Activated naive CD8-positive, alpha-beta T cell treated with anti-CD3 and anti-CD28 coated beads for 36 hours (primary cell): ENCODE measurements at regions not wholly inside any gene's neighbourhood (a gene's known extent, or its start where the extent isn't known, plus 50 kb on each side); places are given as distances from the start of the nearest gene placed in this dataset.

Source experiments
- DNase-seq: peaks from one replicate; pipeline ENCODE4 v3.0.0; 2021
- H3K27ac Mint-ChIP-seq: one replicate; pipeline ENCODE4 v1.8.0; 2022; ENCODE audit warnings: mild to moderate bottlenecking, moderate library complexity, mixed read lengths
- H3K27me3 Mint-ChIP-seq: one replicate; pipeline ENCODE4 v1.8.0; 2022; ENCODE audit warnings: mild to moderate bottlenecking, mixed read lengths
- H3K36me3 Mint-ChIP-seq: one replicate; pipeline ENCODE4 v1.8.0; 2021; ENCODE audit warnings: mild to moderate bottlenecking, mixed read lengths
- H3K4me1 Mint-ChIP-seq: one replicate; pipeline ENCODE4 v1.8.0; 2021; ENCODE audit warnings: mixed read lengths
- H3K4me3 Mint-ChIP-seq: one replicate; pipeline ENCODE4 v1.8.0; 2022; ENCODE audit warnings: mild to moderate bottlenecking, moderate library complexity, mixed read lengths
- H3K9me3 Mint-ChIP-seq: one replicate; pipeline ENCODE4 v1.8.0; 2022; ENCODE audit warnings: mixed read lengths

DNA sequence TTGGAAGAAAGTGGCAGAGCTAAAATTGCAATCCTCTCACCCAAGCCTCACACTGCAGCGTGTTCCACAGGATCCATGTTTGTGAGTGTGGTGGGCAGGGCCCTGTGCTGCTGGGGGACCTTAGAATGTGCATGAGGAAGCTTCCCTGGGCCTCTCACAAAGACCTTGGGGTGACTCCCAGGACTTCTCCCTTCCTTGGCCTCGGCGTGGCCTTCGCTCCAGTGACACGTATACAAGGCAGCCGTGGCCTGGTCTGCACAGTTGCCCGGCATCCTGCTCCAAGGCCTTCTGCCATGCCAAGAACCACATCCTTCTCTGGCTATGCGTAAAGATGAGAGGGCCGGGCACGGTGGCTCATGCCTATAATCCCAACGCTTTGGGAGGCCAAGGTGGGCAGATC, 196.4 kb downstream of the UACA start:
- Mint-ChIP-seq H3K27me3 (no peaks in the 10 kb centered on the region), H3K9me3 (no peaks in the 10 kb centered on the region), H3K4me1 (peaks cover 13% of the 10 kb centered on the region), H3K36me3 (no peaks in the 10 kb centered on the region), H3K4me3 (no peak overlapping the region), H3K27ac (no peak overlapping the region)
- DNase-seq: no peak

DNA sequence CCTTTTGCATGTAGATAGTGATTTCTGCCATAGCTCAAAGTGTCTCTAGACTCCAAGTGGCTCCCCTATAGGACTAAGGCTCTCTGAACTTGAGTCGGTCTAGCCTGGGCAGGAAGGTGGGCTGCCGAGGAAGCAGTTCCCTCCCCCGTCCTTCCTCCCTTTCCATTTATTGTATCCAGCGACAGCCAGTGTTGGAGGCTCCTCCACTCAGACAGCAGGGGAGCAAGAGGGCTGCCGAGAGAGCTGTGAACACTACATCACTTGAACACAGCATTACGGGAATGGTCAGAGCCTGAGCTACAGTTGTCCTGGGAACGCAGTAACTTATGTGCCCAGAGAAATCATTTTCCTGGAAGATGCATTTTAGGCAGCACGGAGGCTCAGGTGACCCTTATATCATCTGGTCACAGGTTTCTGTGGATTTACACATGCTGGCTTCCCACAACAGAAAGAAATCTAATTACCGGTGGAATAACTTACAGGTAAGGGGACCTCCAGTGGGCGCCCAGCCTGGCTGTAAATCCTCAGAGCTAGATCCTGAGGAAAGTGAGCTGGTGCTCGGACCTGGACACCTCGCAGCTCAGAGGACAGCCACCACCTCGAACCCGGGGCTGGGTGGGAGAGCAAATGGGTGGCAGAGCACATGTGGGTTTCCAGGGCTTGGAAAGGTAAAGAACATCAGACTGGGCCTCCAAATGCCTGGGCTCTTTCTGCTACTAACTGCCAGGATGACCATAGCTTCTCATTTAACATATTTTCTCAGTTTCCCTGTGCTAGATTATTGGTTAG, 197.1 kb downstream of the UACA start:
- no peak for DNase-seq
- H3K9me3 Mint-ChIP-seq: no peaks in the 10 kb centered on the region
- H3K36me3 Mint-ChIP-seq: no peaks in the 10 kb centered on the region
- H3K27ac Mint-ChIP-seq: no peak overlapping the region
- no peaks in the 10 kb centered on the region for H3K27me3 Mint-ChIP-seq
- no peak overlapping the region for H3K4me3 Mint-ChIP-seq
- H3K4me1 Mint-ChIP-seq: peaks cover 17% of the 10 kb centered on the region

DNA sequence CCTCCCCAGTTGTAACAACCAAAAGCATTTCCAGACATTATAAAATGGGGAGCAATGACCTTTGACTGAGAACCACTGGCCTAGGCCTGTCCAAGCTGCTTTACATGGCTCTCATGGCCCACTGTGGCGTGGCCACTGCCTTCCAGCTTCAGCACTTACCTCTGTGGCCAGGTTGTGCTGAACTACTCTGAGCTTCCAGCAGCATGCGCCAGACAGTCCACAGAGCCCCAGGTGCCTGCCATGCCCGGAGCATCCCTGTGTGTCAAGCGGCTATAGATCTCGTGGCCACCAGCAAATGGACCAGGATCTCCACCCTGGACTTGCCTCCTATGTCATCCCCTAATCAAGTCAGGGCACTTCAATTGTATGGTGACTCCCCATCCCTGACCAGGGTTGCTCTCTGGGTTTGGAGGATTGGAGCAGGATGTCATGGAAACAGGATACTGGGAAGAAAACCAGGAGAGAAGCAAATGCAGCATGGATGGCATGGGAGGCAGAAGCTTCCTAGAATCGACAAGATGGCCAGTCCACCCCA, 199.7 kb downstream of the UACA start:
- H3K36me3 Mint-ChIP-seq: no peaks in the 10 kb centered on the region
- H3K9me3 Mint-ChIP-seq: no peaks in the 10 kb centered on the region
- peaks cover 12% of the 10 kb centered on the region for H3K4me1 Mint-ChIP-seq
- H3K4me3 Mint-ChIP-seq: no peak overlapping the region
- H3K27ac Mint-ChIP-seq: no peak overlapping the region
- DNase-seq: no peak
- H3K27me3 Mint-ChIP-seq: no peaks in the 10 kb centered on the region

DNA sequence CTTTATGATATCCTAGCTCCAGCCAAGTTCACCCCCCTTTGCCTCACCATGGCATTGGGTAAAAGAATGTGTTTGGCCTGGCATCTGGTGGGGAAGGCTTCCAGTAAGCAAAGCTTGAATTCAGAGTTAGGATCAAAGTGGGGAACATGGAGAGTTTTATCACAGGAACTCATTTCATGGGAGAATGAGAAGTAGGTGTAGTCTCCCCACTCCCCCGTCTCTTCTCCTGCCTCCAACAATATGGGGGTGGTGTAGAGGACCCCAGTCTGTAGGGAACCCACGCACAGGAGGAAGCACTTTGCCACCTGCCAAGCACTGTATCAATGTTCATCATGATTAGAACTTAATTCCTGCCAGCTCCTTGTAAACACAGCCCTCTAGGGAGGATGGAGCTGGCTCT, 200.5 kb downstream of the UACA start:
- H3K4me1 Mint-ChIP-seq: peaks cover 12% of the 10 kb centered on the region
- H3K9me3 Mint-ChIP-seq: no peaks in the 10 kb centered on the region
- no peak for DNase-seq
- no peak overlapping the region for H3K4me3 Mint-ChIP-seq
- H3K36me3 Mint-ChIP-seq: no peaks in the 10 kb centered on the region
- H3K27me3 Mint-ChIP-seq: no peaks in the 10 kb centered on the region
- no peak overlapping the region for H3K27ac Mint-ChIP-seq

DNA sequence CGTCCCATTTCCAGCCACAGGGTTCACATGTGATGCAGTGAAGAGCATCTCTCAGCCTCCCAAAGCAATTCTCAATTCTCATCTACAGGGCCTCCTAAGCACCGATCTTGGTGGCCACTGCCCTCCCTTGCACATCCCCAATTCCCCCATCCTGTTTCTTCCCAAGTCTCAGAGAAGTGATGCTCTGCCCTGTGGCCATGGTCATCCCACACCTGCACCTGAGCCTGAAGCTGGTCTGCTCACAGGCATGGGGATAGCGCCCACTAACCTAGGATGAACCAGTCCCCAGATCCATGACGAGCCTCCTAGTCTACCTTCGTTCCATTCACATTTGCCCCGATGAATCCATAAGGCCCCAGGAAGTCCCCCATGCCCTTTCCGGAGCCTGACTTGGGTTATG, 201.5 kb downstream of the UACA start:
- no peak overlapping the region for H3K4me3 Mint-ChIP-seq
- no peaks in the 10 kb centered on the region for H3K36me3 Mint-ChIP-seq
- H3K9me3 Mint-ChIP-seq: no peaks in the 10 kb centered on the region
- DNase-seq: no peak
- no peaks in the 10 kb centered on the region for H3K27me3 Mint-ChIP-seq
- no peak overlapping the region for H3K27ac Mint-ChIP-seq
- peaks cover 12% of the 10 kb centered on the region for H3K4me1 Mint-ChIP-seq

DNA sequence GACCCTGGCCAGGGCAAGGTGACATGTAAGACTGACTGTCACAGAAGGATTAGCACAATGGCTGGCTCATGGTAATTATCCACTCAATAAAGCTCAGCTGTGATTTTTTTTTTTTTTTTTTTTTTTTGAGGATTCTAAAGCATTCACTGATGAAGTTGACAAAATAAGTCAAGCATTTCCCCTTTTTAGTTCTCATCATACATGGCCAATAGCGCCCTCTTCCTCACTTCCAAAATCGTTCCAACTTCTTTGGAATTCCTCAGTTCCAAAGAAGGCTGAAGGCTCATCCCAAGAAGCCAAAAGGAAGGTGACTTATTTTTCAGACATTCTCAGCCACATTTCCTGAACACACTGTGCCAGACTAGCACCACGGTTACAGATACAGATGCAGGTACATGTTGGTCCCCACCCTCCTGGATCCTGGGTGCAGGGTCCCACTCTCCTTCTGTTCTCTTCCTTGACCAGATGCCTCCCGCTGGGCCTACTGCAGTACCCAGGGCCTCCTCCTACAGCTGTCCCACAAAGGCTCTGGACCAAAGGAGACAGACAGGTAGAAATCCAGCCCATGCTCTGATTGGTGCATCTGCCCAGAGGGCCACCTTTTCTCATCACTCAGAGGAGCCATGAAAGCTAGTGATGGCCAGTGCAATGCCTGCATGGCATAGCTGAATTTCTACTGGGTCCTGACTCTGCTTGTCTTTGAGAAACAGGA, 202.6 kb downstream of the UACA start:
- Mint-ChIP-seq H3K4me3 (no peak overlapping the region), H3K4me1 (peaks cover 7% of the 10 kb centered on the region)
- no peak for DNase-seq

DNA sequence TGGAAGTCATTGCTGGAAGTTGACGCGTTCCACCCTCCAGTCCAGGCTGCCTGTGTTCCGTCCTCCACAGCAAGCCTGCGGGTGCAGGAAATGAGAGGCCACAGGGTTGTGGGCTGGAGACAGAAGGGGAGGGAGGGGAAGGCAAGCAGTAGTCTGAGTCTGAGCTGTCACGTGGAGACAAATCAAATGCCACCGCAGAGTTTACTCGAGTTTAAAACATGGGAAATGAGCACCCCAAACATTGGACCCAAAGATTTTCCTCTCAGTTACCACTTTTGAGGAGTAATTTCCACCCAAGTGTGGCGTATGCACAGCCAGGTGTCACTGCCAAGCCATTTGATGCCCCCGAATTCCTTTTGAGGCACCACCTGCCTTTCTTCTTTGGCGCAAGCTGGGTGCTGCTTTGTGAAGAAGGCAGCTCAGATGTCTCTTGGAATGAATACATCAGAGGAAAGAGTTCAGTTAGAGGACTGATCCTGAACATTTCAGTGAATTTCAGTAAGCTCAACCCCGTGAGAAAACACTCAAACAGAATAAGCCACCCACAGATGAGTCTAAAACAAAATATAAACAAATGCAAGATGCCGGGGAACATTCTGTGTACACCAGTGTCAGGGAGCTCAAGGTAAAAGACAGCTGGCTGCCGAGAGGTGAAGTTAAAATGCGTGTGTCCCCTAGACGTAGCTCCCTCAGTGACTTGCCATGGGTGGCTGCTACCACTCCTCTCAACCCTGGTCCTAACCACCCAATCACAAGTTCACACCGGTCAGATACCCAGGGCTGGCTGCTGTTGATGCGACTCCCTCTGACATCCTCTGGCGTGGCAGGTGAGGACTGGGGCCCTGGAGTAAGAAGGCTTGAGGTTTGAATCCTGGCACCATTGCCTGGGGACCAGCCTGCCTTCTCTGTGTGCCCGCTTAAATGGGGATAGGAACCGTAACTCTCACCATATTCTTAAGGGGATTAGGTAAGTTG, 203.8 kb downstream of the UACA start:
- no peak overlapping the region for H3K27ac Mint-ChIP-seq
- no peak overlapping the region for H3K4me3 Mint-ChIP-seq
- H3K36me3 Mint-ChIP-seq: no peaks in the 10 kb centered on the region

More for the DNA sequence above, 202.6 kb downstream of the UACA start:
- no peaks in the 10 kb centered on the region for H3K27me3 Mint-ChIP-seq
- no peaks in the 10 kb centered on the region for H3K36me3 Mint-ChIP-seq
- H3K27ac Mint-ChIP-seq: no peak overlapping the region
- H3K9me3 Mint-ChIP-seq: no peaks in the 10 kb centered on the region

DNA sequence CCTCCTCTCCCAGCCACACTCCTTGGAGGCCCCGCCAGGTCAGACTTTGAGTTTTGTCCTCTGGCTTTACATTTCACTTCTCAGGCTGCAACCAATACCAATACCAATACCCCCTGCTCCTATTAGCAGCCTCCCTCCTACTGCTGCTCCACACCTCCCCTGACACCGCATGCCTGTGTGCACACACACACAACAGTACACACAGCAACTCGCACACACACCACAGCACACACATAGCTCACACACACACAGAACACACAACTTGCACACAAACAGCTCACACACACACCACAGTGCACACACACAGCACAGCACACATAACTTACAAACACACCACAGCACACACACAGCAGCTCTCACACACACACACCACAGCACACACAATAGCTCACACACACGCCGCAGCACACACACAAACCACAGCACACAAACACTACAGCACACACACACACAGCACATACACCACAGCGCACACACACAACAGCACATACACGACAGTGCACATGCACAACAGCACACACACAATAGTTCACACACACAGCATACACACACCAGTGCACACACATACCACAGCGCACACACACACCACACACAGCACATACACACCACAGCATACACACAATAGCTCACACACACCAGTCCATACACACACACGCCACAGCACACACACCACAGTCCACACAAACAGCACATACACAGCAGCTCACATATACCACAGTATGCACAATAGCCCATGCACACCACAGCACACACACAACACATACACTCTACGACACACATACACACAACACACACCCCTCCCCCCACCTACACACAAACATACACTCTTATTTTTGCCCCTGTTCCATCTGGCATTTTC, 204.7 kb downstream of the UACA start:
- H3K27ac Mint-ChIP-seq: no peak overlapping the region
- no peaks in the 10 kb centered on the region for H3K27me3 Mint-ChIP-seq
- no peaks in the 10 kb centered on the region for H3K9me3 Mint-ChIP-seq
- DNase-seq: no peak
- H3K36me3 Mint-ChIP-seq: no peaks in the 10 kb centered on the region
- H3K4me1 Mint-ChIP-seq: peaks cover 6% of the 10 kb centered on the region
- H3K4me3 Mint-ChIP-seq: no peak overlapping the region

More for the DNA sequence above, 203.8 kb downstream of the UACA start:
- peak; percentile 67 for DNase-seq
- no peaks in the 10 kb centered on the region for H3K9me3 Mint-ChIP-seq
- H3K27me3 Mint-ChIP-seq: no peaks in the 10 kb centered on the region
- H3K4me1 Mint-ChIP-seq: peaks cover 6% of the 10 kb centered on the region

DNA sequence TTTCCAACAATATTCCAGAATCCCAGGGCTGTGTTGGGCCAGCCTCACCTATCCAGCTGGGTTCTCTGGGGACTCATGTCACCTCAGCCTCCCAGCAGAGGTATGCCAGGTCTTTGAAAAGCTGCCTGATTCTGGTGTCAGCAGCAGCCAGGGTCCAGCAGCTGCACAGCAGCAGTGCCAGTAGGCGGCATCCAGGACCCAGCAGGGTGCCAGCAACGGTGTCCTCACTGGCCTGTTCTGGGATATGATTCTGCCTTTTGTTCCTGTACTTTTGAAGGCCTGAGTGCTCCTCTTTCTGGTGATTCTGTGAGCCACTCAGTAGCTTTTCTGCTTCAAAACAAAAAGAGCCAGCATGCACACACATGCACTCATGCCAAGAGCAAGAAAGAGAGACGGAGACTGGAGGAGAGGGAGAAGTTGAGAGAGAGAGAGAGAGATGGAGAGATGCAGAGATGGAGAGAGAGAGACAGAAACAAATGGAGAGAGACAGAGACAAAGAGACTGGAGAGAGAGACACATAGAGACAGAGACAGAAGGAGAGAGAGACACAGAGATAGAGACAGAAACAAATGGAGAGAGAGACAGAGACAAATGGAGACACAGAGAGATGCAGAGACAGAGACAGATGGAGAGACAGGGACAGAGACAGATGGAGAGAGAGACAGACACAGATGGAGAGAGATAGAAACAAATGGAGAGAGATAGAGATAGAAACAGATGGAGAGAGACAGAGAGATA, 205.7 kb downstream of the UACA start:
- no peak overlapping the region for H3K27ac Mint-ChIP-seq
- DNase-seq: no peak
- H3K27me3 Mint-ChIP-seq: no peaks in the 10 kb centered on the region

DNA sequence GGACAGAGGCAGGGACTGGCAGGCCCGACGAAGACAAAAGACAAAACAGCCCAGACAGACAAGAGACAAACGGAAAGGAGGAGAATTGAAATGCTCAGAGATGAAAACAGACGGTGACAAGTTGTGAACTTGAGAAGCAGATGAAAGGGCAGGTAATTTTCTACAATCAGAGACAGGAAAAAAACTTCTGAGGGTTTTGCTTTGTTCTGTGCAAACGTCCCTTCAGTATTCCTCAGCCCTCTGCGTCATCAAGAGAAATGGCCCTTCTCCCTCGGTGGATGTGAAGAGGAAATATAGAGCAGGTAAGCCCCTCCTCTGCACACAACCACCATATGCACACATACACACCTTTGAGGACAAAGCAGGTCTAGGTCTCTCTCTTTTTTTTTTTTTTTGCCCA, 206.6 kb downstream of the UACA start:
- no peak for DNase-seq
- Mint-ChIP-seq H3K27me3 (no peaks in the 10 kb centered on the region), H3K9me3 (no peaks in the 10 kb centered on the region), H3K4me3 (no peak overlapping the region), H3K4me1 (peaks cover 4% of the 10 kb centered on the region), H3K36me3 (no peaks in the 10 kb centered on the region), H3K27ac (no peak overlapping the region)

More for the DNA sequence above, 205.7 kb downstream of the UACA start:
- Mint-ChIP-seq H3K4me1 (peaks cover 5% of the 10 kb centered on the region), H3K9me3 (no peaks in the 10 kb centered on the region), H3K36me3 (no peaks in the 10 kb centered on the region), H3K4me3 (no peak overlapping the region)

DNA sequence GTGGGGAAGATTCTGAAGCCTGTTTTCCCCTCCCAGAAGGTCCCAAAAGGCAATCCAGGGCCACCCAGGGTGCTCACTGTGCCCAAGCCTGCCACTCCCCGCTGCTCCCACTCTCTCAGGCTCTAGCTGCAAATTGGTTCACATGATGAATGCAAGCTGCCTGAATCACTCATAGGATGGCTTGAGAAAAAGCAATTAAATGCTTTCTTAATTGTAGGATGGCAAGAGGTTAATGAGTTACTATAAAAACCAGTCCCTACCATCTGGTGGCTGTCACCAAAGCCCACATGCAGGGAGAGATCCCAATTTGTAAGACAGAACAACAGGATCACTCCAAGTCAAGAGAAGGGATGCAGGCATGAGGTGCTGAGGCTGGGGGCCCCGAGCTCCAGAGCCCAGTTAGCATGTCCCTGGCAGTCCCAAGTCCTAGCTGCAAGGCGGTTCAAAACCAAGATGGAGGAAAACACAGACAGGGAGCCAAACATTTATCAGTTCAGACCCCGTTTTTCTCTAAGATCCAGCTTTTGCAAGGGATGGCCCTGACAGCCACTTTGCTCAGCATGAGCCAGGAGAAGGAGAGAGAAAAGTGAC, 207.1 kb downstream of the UACA start:
- DNase-seq: no peak
- Mint-ChIP-seq H3K27me3 (no peaks in the 10 kb centered on the region), H3K4me3 (no peak overlapping the region), H3K36me3 (no peaks in the 10 kb centered on the region), H3K9me3 (no peaks in the 10 kb centered on the region), H3K4me1 (peaks cover under 1% of the 10 kb centered on the region), H3K27ac (no peak overlapping the region)

DNA sequence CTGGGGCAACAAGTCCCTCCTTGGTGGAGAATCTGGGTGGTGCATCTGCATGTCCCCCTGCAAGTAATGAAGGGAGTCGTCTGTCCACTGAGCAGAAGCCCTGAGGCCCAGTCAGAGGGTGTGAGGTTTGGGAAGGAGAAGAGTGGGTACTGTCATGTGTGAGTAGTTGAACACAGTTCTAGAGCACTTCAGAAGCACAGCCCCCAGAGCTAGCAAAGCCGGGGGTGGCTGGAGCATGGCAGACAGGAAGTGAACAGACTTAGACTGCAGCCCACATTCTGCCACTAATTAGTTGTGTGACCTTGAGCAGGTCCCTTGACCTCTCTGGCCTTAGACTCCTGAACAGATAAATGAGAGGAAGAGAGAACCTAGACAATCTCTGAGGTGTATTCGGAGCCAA, 207.6 kb downstream of the UACA start:
- no peak for DNase-seq
- no peak overlapping the region for H3K4me3 Mint-ChIP-seq
- no peaks in the 10 kb centered on the region for H3K9me3 Mint-ChIP-seq
- H3K36me3 Mint-ChIP-seq: no peaks in the 10 kb centered on the region
- H3K4me1 Mint-ChIP-seq: no peaks in the 10 kb centered on the region
- no peaks in the 10 kb centered on the region for H3K27me3 Mint-ChIP-seq
- H3K27ac Mint-ChIP-seq: no peak overlapping the region

DNA sequence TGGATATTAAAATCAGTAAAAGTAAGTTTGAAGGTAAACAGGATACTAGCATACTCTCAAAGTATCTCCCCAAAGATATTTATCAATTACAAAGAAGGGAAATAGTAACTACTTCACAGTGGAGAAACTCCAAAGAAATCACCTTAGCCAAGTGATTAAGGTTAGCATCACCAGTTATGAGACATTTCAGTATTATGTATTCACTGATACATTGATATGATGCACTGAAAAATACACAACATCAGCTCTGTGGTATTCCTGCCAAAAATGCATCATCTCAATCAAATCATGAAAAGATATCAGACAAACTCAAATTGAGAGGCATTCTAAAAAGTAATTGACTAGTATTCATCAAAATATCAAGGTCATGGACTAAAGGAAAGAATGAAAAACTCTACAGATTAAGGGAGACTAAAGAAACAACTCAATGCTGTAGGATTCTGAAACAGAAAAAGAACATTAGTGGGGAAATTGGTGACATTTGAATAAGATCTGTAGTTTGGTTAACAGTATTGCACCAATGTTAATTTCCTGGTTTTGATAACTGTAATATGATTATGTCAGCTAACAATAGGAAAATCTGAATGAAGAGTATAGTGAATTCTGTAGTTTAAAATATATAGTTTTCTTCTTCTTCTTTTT, 215.4 kb downstream of the UACA start:
- Mint-ChIP-seq H3K4me1 (peaks cover 34% of the 10 kb centered on the region), H3K9me3 (peaks cover 4% of the 10 kb centered on the region), H3K36me3 (peaks cover 6% of the 10 kb centered on the region), H3K27me3 (no peaks in the 10 kb centered on the region), H3K4me3 (peak overlapping the region; percentile 11), H3K27ac (peak overlapping the region; percentile 82)
- DNase-seq: no peak
